ENCODE measurements at regions not wholly inside any gene's neighbourhood (a gene's known extent, or its start where the extent isn't known, plus 50 kb on each side); places are given as distances from the start of the nearest gene placed in this dataset. TPM values are rescaled to one million over a fixed set of nuclear protein-coding genes. Genes with fewer than 3 reads are reported as not detected.

DNA sequence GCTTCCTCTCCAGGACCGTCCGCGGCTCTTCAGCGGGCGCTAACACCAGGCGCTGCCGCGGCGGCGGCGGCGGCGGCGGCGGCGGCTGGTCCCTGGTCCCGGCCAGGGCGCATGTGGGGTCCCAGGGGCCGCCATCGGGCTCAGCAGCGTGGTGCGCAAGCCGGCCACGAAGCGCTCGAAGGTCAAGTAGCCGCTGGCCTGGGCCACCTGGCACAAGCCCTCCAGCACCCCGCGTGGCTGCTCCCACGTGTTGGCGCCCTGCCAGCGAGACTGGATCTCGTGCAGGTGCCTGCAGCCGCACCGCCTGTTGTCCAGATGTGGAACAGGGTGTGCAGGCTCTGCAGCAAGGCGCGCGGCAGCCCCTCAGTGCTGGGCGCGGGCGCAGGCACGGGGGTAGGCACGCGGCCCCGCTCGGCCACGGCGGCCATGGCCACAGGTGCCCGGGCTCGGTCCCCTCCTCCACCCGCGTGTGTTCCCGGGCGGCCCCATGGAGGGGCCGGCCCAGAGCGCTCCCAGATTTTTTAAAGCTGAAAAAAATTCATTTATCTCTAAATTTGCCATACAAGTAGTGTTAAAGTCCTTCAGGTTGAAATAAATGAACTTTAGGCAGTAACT lies 884.2 kb upstream of the ZNF722 start:
- no peak overlapping the region for H3K4me2 ChIP-seq (ENCODE audit: low read length)
- no peaks in the 10 kb centered on the region for H3K9me2 ChIP-seq (ENCODE audit: insufficient read depth, low read length)
- no peaks in the 10 kb centered on the region for H3K36me3 ChIP-seq (ENCODE audit: insufficient read depth, low read length)
- H3K27ac ChIP-seq (ENCODE audit: low read depth, low read length, poor library complexity, severe bottlenecking): no peak overlapping the region
- H3K9me3 ChIP-seq (ENCODE audit: low read length): no peaks in the 10 kb centered on the region
- ChIA-PET POLR2A (interaction anchor here (0.6 kb wide), 1 partner anchor 267 kb away, joined by 3 read pairs; no protein-coding TSS in a partner anchor), CTCF (ENCODE audit: unreplicated experiment) (no interaction called here)
- no peaks in the 10 kb centered on the region for H3K79me2 ChIP-seq (ENCODE audit: insufficient read depth, low read depth, low read length)
- no peaks in the 10 kb centered on the region for H3K4me1 ChIP-seq (ENCODE audit: insufficient read depth, low read length, poor library complexity, severe bottlenecking)
- no TSS peak for BruUV-seq (replicated peaks)
- no peaks in the 10 kb centered on the region for H4K20me1 ChIP-seq (ENCODE audit: insufficient read depth, low read length)
- intact Hi-C loops (cut with micrococcal nuclease; ENCODE audit: unreplicated experiment): no loop called here
- no peak overlapping the region for H3K4me3 ChIP-seq (ENCODE audit: low read depth, low read length, poor library complexity, severe bottlenecking)
- DNase-seq (ENCODE audit: low spot score): no peak
- H2AFZ ChIP-seq (ENCODE audit: low read length): no peak overlapping the region
- TF ChIP-seq EZH2phosphoT487 (IDR thresholded peaks at IDR 0.05; ENCODE audit: borderline replicate concordance, low read depth, low read length): no peak
- TF ChIP-seq, protein P1, sequence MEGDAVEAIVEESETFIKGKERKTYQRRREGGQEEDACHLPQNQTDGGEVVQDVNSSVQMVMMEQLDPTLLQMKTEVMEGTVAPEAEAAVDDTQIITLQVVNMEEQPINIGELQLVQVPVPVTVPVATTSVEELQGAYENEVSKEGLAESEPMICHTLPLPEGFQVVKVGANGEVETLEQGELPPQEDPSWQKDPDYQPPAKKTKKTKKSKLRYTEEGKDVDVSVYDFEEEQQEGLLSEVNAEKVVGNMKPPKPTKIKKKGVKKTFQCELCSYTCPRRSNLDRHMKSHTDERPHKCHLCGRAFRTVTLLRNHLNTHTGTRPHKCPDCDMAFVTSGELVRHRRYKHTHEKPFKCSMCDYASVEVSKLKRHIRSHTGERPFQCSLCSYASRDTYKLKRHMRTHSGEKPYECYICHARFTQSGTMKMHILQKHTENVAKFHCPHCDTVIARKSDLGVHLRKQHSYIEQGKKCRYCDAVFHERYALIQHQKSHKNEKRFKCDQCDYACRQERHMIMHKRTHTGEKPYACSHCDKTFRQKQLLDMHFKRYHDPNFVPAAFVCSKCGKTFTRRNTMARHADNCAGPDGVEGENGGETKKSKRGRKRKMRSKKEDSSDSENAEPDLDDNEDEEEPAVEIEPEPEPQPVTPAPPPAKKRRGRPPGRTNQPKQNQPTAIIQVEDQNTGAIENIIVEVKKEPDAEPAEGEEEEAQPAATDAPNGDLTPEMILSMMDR (conservative IDR thresholded peaks at IDR 0.05; ENCODE audit: low read length): no peak

Small RNAs in the stretch of these regions (small RNA-seq; reads per million reads assigned to genes)
- not detected for gene RNU6-417P
